ENCODE measurements at regions not wholly inside any gene's neighbourhood (a gene's known extent, or its start where the extent isn't known, plus 50 kb on each side); places are given as distances from the start of the nearest gene placed in this dataset.

- TF ChIP-seq CTCF (IDR thresholded peaks at IDR 0.05) (no peak), EZH2 (IDR thresholded peaks at IDR 0.05; ENCODE audit: borderline replicate concordance, insufficient read depth, low read depth, low read length, poor library complexity, severe bottlenecking) (no peak)
Measured at GRCh38 chr1:13927736-13928135, 227.7 kb downstream of the PRDM2 start.

Measured in B cell (primary cell).